Stimulated activated CD4-positive, alpha-beta T cell treated with anti-CD3 and anti-CD28 coated beads, Interleukin-2, amount 100 ng/mL, for 48 hours (primary cell): ENCODE measurements at regions not wholly inside any gene's neighbourhood (a gene's known extent, or its start where the extent isn't known, plus 50 kb on each side); places are given as distances from the start of the nearest gene placed in this dataset.

Source experiments
- DNase-seq, 2 donors: peaks; one replicate each; pipeline ENCODE4 v3.0.0-alpha.2; 2020

DNA sequence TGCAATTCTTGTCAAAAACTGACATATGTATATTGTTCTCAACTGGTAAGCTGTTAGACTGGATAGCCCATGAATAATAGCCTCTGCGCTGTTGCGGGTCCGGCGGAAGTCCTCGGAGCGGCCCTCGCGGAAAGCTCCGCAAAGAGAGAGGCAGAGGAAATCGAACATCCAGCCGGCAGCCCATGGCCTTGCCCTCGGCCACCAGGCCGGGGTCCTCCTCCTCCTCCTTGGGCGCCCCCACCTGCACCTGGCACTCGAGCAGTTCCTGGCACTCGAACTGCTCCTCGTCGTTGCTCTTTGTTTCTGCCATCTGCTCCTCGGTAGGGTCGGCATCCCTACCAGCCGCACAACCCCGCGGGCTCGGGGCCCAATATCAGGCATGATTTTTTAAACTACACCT is 1176.3 kb downstream of the PCDH18 start:
- DNase-seq, result no peak

DNA sequence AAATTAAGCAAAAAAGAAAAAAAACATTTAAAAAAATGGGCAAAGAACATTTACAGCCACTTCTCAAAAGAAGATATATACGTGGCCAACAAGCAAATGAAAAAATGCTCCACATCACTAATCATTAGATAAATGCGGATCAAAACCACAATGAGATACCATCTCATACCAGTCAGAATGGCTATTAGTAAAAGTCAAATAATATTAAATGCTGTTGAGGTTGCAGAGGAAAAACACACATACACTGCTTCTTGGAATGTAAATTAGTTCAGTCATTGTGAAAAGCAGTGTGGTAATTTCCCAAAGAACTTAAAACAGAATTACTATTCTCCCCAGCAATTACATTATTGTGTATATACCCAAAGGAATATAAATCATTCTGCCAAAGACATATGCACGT is 1189.0 kb downstream of the PCDH18 start:
- no peak for DNase-seq

DNA sequence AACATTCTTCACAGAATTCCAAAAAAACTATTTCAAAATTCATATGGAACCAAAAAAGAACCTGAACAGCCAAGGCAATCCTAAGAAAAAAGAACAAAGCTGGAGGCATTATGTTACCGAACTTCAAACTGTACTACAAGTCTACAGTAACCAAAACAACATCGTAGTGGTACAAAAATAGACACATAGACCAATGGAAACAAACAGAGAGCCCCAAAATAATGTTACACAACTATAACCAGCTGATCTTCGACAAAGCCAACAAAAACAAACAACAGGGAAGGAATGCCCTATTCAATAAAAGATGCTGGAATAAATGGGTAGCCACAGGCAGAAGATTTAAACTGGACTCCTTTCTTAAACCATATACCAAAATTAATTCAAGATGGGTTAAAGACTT is 1189.6 kb downstream of the PCDH18 start:
- DNase-seq, result no peak

DNA sequence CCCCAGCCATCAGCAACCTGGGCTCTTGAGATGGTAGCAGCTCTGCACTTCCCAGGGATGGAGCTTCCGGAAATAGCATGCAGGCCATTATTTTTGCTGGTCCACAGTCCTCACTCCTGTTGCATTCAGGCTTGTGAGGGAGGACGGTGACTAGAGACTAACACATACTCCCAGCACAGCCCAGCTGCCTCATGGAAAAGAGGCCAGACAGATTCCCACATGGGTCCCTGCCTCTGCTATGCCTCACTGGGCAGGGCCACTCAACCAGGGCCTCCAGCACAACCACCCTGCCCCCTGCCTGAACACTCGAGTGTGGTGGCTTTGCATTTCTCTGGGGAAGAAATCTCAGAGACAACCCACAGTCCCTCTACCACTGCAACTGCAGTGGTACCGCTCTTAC is 1195.1 kb downstream of the PCDH18 start:
- no peak for DNase-seq

DNA sequence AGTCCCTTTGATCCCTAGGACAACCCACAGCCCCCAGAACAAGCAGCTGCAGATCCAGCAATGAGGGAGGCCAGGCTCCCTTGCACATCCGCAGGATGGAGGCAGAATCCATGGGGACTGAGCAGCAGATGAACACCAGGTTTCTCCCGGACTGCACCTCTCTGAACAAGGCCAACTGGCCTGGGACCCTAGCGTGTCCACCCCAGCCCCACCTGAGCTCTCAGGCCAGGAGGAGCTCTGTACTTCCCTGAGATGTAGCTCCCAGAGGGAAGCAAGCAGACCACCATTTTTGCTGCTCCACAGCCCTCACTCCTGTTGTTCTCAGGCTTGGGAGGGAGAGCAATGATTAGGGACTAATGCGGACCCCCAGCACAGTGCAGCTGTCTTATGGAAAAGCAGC is 1195.8 kb downstream of the PCDH18 start:
- DNase-seq, result no peak

DNA sequence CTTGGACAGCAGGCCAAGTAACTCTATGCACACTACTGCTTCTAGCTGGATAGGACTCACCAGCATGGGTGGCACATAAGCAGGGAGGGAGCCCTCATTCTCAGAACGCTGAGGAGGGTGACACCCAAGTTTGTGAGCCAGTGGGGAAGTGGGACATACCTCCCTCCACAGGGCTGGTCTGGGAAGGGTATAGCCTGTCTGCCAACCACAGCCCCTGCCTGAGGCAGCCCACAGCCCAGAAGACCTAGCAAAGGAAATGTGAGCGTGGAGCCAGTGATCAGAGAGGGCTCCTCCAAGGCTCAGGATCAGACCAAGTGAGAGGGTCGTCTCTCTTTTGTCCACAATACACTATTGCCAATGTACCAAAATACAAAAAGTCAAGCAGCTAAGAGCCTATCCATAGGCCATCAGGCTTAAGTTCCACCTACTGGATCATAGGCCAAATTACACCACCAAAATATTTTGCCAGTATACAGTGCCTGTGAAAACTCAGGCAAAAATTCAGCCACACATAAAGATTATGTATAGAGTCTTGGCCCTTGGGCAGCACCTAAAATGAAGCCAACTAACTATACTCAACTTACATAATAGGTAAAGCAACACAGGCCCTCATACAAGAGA is 1203.1 kb downstream of the PCDH18 start:
- no peak for DNase-seq

DNA sequence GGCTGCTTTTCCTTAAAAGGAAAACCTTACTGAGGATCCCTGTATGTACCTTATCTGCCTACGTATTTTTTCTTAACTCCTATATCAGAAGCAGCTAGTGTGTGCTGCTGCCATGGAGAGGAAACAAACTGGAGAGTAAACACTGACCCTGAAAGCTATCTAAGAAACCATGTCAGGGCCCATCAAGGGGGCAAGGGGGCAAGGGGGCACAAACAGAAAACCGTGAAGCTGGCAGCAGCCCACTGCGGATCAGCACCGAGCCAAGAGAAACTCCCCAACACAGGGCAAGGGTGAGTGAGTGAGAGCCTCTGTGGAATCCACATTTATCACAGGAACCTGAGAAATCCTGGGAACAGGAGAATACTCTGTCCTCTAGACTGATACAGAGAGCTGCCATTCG is 1204.2 kb downstream of the PCDH18 start:
- no peak for DNase-seq

DNA sequence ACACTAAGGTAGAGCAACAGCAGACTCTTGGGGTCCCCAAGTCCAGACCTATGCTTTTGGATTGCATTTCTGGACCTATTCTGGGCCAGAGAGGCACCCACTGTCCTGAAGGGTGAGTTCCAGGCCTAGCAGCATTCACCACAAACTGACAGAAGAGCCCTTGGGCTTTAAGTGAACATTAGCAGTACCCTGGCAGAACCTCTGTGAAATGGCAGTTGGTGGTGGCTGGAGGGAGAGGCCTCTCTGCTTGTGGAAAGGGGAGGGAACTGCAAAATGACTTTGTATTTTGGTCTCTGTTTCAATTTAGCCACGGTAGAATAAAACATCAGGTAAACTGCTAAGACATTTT is 1211.9 kb downstream of the PCDH18 start:
- no peak for DNase-seq

DNA sequence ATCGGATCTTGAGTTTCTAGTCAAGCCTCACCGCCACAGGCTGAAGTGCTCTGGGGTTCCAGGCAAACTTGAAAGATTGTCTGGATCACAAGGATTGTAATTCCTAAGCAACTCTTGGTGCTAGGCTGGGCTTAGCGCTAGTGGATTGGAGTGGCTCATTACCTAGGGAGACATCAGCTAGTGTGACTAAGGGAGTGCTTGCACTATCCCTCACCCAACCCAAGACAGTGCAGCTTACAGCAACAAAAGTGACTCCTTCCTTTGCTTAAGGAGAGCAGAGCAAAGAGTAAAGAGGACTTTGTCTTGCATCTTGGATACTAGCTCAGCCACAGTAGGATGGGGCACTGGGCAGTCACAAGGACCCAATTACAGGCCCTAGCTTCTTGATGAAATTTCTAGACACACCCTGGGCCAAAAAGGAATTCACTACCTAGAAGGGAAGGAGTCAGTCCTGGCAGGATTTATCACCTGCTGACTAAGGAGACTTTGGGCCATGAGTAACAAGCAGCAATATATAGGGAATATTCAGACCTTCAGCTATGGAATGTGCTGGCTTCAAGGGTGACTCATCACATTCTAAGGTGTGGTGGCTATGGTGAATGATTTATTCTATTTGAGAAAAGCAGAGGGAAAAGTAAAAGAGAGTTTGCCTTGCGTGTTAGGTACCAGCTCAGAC is 1212.4 kb downstream of the PCDH18 start:
- no peak for DNase-seq

DNA sequence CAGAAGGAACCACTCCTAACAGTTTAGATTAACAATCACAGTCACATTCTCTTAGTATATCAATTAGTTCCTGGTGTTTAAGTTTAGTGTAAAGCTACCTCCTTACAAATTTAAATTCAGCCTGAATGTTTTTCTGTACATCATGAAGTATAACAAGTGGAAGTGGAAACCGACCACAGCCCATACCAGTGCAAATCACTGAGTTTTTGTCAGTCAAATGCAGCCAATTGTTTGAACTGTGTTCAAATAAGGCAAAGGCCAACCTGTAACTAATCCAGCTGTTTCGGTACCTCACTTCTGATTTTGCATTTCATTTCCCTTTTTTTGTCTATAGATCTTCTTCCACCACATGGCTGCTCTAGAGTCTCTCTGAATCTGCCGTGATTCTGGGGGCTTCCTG is 1215.3 kb downstream of the PCDH18 start:
- no peak for DNase-seq

DNA sequence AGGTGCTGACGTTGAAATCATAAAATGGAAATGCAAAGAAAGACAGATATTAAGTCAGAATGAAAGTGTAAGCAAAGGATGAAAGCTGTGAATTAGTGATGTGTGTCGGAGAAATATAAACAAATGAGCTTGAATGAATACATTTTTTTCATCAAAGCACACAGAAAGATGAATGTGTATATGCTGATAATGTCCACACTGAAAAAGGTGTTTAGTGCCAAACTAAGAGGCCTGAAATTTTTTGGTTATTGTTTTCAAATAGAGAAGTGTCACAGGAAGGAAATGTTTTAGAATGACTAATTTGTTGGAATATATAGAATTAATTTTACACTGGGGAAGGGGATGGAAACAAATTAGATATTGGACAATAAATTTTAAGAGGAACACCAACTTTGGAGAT is 1217.6 kb downstream of the PCDH18 start:
- DNase-seq, result no peak

DNA sequence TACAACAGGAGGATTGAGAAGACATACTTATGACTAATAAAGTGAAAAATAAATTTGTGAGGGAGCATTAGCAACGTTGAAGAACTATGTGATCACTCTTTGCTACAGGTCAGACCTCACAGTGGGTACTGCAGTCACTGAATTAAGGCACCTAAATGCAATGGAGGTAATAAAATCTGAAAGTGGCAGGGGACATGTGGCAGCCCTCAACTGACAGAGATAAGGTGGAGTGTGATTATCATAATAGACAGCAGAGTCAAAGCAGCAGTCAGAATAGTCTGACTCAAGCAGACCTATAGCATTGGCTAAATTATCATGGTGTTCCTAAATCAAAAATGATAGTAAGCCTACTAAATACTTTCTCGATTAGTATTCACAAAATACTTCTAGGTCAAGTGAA is 1220.5 kb downstream of the PCDH18 start:
- no peak for DNase-seq

DNA sequence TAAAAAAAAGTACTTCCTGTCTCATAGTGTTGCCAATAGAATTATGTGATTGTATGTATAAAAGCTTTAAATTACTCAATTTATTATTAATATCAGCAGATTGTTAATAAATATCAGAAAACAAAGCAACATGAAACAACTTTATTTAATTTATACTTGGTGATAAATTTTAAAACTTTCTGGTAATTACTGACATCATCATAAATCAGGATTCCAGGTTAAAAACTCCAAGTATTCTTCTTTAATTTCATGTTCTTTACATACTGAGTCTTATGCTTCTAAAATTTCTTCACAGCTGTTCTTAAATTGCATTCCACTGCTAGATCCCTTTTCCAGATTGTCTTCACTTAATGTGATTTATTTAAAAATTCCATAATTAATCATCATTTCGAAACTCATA is 1224.5 kb downstream of the PCDH18 start:
- DNase-seq, result no peak

DNA sequence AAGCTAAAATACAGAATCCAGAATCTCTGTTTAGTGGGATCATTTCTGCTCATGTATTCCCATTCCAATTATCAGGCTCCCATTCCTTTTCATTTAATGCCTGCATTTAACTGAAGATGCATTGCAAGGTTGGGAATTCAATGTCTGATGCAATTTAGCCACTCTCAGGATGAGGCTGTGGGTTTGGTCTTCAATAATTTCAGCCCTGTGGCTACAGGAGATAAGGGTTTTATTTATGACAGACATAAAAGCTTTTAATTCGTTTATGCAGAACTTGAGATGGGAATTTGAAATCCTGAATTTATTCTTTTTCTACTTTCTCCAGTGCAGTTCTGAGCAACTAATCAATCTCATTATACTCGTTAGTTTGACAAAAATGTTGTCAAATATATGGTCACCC is 1225.9 kb downstream of the PCDH18 start:
- DNase-seq, result no peak

DNA sequence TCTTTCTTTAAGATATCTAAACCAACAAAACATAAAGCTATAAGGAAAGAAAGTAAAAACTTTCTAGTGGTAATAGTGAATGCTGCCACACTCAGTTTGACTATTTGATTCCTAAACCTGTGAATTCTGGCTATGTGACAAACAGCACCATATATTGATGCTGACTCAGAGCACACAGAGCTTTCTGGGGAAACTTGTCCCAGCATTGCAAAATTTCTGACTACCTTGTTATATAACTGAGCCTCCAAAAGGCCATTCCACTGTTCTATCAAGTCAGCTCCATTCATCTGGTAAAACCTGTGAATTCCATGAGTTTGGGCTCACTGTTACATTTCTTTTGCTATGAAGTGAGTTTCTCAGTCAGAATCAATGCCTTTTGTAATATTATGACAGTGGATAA is 1229.7 kb downstream of the PCDH18 start:
- DNase-seq, result no peak

DNA sequence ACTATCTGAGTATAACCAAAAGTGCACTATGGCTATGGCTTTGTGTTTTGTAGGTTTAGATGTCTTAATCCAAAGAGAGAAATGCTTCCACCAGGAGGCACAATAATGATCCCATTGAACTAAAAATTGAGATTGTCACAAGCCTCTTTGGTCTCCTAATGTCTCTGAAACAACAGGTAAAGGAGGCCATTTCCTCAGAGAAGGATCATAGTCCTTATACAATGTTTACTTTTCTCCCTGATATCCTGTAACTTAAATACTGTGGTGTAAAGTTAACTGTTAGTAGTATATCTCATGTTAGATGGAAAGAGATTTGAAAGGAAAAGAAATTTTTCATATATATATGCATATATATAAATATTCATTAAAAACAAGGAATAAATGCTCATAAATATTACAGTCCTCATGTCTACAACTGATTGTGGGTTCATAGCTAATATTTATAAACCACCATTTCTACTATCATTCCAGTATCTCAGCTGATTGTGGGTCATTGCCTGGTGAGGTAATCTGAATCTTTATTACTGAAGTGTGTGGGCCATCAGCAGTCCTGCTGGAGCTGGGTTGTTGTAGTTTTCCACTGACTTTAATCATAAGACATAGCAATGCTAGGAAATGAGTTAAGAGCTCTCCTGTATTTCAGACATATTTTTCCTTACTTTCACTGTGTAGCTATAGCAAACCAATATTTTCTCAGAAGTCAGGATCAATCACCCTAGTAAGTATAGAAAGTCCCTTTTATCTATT is 1230.4 kb downstream of the PCDH18 start:
- no peak for DNase-seq

DNA sequence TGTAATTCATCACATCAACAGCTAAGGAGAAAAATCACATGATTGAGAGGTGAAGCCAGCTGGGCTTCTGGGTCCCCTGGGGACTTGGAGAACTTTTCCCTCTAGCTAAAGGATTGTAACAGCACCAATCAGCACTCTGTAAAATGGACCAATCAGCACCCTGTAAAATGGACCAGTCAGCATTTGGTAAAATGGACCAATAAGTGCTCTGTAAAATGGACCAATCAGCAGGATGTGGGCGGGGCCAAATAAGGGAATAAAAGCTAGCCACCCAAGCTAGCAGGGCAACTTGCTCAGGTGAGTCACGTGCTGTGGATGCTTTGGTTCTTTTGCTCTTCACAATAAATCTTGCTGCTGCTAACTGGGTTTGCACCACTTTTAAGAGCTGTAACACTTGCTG is 1248.3 kb downstream of the PCDH18 start:
- no peak for DNase-seq

DNA sequence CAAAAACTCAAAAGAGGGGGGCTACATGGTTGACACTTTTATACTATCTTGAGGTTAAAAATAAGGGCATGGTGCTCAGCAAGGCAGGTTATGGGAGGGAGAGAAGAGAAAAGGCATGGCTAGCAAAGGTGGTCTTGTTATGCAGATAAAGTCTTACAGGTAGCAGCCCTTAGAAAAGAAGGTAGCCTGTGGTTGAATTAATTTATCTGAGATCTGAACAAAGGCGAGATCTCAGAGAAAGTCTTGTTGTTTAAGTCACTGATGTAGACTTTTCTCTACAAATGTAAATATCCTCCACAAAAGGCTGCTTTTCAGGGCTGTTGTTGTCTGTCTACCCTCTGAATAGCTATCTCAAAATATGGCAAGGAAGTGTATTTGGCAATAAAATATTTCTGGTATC is 1250.4 kb downstream of the PCDH18 start:
- DNase-seq, result no peak

DNA sequence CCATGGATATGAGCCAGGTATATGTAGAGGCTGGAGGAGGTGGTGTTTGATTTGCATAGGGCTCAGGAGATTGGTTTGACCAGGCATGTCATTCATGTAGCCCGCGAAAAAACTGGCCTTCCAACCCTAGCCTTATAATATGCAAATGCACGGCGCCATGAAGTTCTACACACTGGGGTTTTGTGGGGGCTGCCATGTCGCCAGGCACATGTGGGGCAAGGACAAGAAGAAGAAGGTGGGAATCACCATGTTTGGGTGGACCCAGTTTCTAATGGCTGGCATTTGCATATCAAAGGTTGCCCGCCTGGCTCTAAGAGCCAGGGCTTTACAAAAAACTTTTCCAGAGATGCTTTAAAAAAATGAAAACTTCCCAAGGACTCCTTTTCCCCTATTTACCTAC is 1251.0 kb downstream of the PCDH18 start:
- no peak for DNase-seq

DNA sequence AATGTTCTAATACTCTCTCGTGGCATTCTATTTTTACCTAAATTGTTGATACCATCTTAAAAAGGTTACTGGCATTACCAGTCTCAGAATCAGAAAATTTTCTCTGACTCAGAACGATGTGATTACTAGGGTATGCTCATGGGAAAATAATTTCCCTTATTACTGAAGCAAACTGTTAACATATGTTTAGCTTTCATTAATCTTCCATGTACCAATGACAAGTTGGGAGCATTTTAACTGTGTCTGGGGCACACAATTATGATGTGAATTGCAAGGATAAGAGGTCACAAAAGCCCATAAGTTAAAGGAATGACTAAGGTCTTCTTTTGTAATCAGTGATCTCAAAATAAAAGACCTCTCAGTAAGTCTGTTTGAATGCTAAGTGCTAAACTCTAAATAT is 1254.6 kb downstream of the PCDH18 start:
- DNase-seq, result no peak

DNA sequence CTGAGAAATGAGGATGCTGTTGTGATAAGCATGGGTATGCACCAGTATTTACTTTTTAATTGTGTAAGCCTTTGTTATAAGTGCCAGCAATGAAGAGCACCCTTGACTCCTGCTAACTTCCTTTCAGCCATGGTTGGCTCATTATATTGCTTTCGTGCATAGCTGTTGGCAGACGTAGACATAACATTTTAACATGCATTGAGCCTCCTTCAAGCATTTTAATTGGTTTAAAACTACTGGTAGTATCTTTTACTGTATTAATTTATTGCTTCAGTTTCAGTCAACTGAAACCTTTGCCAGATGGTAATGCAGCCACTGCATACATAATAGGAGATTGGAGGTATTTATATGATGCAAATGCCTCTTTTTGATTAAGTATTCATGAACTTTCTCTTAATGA is 1285.4 kb downstream of the PCDH18 start:
- DNase-seq, result no peak

DNA sequence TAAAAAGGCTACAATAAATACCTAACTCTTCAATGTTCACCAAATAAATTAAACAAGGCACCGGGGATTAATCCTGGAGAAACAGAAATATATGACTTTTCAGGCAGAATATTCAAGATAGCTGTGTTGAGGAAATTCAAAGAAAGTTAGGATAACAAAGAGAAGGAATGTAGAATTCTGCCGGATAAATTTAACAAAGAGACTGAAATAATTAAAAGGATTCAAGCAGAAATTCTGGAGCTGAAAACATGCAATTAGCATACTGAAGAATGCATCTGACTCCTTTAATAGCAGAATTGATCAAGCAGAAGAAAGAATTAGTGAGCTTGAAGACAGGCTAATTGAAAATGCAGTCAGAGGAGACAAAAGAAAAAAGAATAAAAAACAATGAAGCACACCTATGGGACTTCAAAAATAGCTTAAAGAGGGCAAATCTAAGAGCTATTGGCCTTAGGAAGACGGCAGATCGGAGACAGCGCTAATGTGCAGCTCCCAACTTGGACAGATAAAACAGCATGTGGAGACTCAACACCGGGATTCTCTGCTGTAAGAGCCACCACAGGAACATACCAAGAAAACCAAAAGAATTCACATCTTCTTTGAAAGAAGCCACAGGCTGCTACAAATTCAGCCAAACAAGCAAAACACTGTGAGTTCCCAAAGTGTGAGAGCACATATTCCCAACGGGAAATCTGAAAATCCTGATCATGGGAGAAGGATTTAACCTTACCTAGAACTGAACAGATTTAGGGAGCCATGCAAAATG is 1290.9 kb downstream of the PCDH18 start:
- DNase-seq, result no peak

DNA sequence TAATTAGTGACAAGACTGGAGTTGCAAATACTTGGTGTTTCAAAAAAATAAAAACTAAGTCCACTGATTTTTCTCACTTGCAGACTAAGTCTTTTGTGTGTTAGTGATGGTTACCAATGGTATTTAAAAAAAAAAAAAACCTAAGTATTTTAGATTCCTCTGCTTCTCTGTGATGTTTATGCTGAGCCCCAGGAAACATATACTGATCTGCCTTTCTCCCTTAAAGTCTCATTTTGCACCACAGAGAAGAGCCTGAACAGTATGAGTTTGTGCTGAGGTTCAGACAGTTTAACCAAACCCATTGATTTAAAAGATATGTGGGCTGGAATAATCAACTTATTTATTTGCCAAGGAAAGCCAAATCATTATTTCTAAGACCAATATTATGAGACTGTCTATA is 1305.0 kb downstream of the PCDH18 start:
- no peak for DNase-seq

DNA sequence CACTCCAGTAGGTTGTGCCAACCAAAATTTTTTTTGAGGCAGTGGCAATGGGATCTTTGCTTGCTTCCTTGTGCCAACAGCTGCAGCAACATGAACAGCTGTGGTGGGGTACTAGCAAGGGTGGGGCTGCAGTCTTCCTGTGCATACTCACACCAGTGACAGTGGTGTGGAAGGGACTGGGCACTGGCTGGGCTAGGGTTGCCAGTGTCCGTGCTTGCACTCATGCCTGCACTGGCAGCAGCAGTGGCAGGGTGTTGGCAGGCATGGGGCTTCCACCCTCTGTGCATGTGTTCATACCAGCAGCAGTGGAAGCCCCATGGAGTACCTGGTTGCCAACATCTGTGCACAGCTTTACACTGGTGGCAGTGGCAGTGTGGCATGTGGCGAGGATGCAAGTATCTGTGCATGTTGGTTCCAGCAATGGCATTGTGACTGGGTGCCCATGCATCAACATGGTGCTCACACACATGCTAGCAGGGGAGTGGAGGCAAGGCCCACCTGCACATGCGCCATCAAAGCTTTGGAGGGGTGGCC is 1312.6 kb downstream of the PCDH18 start:
- no peak for DNase-seq
